ENCODE measurements at regions not wholly inside any gene's neighbourhood (a gene's known extent, or its start where the extent isn't known, plus 50 kb on each side); places are given as distances from the start of the nearest gene placed in this dataset.

DNA sequence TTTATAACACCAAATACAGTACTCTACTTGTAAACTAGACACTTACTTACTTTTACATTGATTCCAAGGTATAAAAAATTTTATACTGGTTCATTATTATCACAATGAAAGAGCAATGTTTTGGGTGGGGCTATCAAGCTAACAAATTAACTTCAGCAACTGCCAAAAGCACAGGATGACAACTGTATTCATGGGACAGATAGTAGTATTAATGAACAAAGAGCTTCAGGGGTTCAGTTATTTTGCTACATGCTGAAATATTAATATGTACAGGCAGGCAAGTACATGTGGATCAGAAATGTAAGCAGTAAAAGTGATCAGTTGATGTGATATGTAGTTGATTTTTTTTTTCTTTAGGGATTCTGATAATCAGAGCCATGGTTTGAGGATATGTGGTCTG lies 112.9 kb downstream of the NAA11 start:
- FAIRE-seq = no peak
- DNase-seq (ENCODE audit: low read depth in 1 of 2, low spot score in 1 of 2) = no peak
- H3K4me1 ChIP-seq = no peaks in the 10 kb centered on the region
- TF ChIP-seq NR3C1 (IDR thresholded peaks at IDR 0.05) = no peak
- TF ChIP-seq CHD4 (IDR thresholded peaks at IDR 0.05; ENCODE audit: borderline replicate concordance) = no peak
- TF ChIP-seq JUN (IDR thresholded peaks at IDR 0.05) = no peak
- TF ChIP-seq ZC3H11A (IDR thresholded peaks at IDR 0.05) = no peak
- no peak overlapping the region for H3K4me3 ChIP-seq
- no peak overlapping the region for H3K27ac ChIP-seq
- ChIA-PET POLR2A (no interaction called here), CTCF (no interaction called here)
- no peak for ATAC-seq
- H3K4me2 ChIP-seq = no peak overlapping the region
- H3K9me3 ChIP-seq = no peaks in the 10 kb centered on the region

- TF ChIP-seq PBX3 (IDR thresholded peaks at IDR 0.05) (no peak), CHD2 (IDR thresholded peaks at IDR 0.05; ENCODE audit: low read length, partially characterized antibody) (no peak), NR3C1 (IDR thresholded peaks at IDR 0.05) (no peak), MAZ (IDR thresholded peaks at IDR 0.05; ENCODE audit: borderline replicate concordance, low read depth, low read length) (no peak), RNF2 (IDR thresholded peaks at IDR 0.05; ENCODE audit: borderline replicate concordance, low read depth) (no peak), JUNB (IDR thresholded peaks at IDR 0.05) (no peak), EP300 (IDR thresholded peaks at IDR 0.05) (no peak), MAFK (IDR thresholded peaks at IDR 0.05; ENCODE audit: partially characterized antibody) (no peak), HOXA7 (CRISPR knock-in tag; IDR thresholded peaks at IDR 0.05) (no peak), BCL3 (IDR thresholded peaks at IDR 0.05) (no peak), POLR2A (IDR thresholded peaks at IDR 0.05; ENCODE audit: low read length) (no peak), SREBF2 (IDR thresholded peaks at IDR 0.05) (no peak), RCOR1 (IDR thresholded peaks at IDR 0.05; ENCODE audit: low read depth, low read length) (no peak), CBX8 (IDR thresholded peaks at IDR 0.05) (no peak)
- TF ChIP-seq, protein P1, sequence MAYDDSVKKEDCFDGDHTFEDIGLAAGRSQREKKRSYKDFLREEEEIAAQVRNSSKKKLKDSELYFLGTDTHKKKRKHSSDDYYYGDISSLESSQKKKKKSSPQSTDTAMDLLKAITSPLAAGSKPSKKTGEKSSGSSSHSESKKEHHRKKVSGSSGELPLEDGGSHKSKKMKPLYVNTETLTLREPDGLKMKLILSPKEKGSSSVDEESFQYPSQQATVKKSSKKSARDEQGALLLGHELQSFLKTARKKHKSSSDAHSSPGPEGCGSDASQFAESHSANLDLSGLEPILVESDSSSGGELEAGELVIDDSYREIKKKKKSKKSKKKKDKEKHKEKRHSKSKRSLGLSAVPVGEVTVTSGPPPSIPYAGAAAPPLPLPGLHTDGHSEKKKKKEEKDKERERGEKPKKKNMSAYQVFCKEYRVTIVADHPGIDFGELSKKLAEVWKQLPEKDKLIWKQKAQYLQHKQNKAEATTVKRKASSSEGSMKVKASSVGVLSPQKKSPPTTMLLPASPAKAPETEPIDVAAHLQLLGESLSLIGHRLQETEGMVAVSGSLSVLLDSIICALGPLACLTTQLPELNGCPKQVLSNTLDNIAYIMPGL (CRISPR knock-in tag; IDR thresholded peaks at IDR 0.05; ENCODE audit: borderline replicate concordance) = no peak
- TF ChIP-seq, protein P2, sequence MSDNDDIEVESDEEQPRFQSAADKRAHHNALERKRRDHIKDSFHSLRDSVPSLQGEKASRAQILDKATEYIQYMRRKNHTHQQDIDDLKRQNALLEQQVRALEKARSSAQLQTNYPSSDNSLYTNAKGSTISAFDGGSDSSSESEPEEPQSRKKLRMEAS (IDR thresholded peaks at IDR 0.05) = no peak
- POLR2A ChIA-PET = no interaction called here
- H3K4me3 ChIP-seq = no peak overlapping the region
- FAIRE-seq (no peak), DNase-seq (ENCODE audit: low read depth in 1 of 2, low spot score in 1 of 2) (no peak), ATAC-seq (no peak)
- H3K27ac ChIP-seq = no peak overlapping the region
- no peaks in the 10 kb centered on the region for H3K9me3 ChIP-seq
- H3K4me2 ChIP-seq = no peak overlapping the region
- H3K4me1 ChIP-seq = no peaks in the 10 kb centered on the region
- CTCF ChIA-PET = no interaction called here
- WGBS (ENCODE audit: missing lambda C conversion rate) = 13% methylated on average over 4 of the region's 4 CpGs
These were observed 113.5 kb downstream of the NAA11 start for GRCh38 chr4:79212311-79212710.

DNA sequence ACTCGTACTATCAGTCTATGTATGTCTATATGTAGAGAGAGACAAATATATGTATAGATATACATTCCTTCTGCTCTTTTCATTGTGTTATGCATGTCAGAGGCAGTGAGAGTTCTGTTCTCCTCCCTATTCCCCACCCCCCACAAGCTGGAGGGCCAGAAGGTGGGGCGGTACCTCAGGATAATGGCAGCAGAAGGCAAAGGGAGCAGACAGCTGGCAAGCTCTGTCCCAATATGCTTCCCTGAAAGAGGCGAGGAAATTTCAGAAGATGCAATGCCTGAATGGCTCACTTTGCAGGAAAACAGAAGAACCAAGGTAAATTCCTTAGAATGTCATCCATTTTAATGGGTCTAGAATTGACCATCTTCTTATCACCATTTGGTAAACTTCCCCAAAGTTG lies 114.4 kb downstream of the NAA11 start:
- 27% methylated on average over 3 of the region's 3 CpGs for WGBS (ENCODE audit: missing lambda C conversion rate)
- H3K4me1 ChIP-seq = no peaks in the 10 kb centered on the region
- no peaks in the 10 kb centered on the region for H3K9me3 ChIP-seq
- CTCF ChIA-PET = no interaction called here
- no peak for DNase-seq (ENCODE audit: low read depth in 1 of 2, low spot score in 1 of 2)
- H3K27ac ChIP-seq = no peak overlapping the region
- POLR2A ChIA-PET = interaction anchor here (0.6 kb wide), 1 partner anchor 21 kb away, joined by 3 read pairs; no protein-coding TSS in a partner anchor
- no peak for ATAC-seq
- no peak for FAIRE-seq
- H3K4me2 ChIP-seq = no peak overlapping the region
- H3K4me3 ChIP-seq = no peak overlapping the region
- TF ChIP-seq, protein P3, sequence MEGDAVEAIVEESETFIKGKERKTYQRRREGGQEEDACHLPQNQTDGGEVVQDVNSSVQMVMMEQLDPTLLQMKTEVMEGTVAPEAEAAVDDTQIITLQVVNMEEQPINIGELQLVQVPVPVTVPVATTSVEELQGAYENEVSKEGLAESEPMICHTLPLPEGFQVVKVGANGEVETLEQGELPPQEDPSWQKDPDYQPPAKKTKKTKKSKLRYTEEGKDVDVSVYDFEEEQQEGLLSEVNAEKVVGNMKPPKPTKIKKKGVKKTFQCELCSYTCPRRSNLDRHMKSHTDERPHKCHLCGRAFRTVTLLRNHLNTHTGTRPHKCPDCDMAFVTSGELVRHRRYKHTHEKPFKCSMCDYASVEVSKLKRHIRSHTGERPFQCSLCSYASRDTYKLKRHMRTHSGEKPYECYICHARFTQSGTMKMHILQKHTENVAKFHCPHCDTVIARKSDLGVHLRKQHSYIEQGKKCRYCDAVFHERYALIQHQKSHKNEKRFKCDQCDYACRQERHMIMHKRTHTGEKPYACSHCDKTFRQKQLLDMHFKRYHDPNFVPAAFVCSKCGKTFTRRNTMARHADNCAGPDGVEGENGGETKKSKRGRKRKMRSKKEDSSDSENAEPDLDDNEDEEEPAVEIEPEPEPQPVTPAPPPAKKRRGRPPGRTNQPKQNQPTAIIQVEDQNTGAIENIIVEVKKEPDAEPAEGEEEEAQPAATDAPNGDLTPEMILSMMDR (IDR thresholded peaks at IDR 0.05) = no peak
- TF ChIP-seq RAD21 (conservative IDR thresholded peaks at IDR 0.05 in 1 of 2, IDR thresholded peaks at IDR 0.05 in 1 of 2) (no peak), FOSB (CRISPR knock-in tag; IDR thresholded peaks at IDR 0.05) (no peak), SREBF2 (IDR thresholded peaks at IDR 0.05) (no peak), HEYL (CRISPR knock-in tag; IDR thresholded peaks at IDR 0.05) (no peak), MYC (IDR thresholded peaks at IDR 0.05; ENCODE audit: borderline replicate concordance, low read length) (no peak), KDM1A (IDR thresholded peaks at IDR 0.05; ENCODE audit: low read depth) (no peak), HOXB5 (CRISPR knock-in tag; IDR thresholded peaks at IDR 0.05) (no peak), GATA3 (IDR thresholded peaks at IDR 0.05; ENCODE audit: borderline replicate concordance) (no peak), NFE2L2 (conservative IDR thresholded peaks at IDR 0.05; ENCODE audit: low read length) (no peak)
- TF ChIP-seq, protein P4, sequence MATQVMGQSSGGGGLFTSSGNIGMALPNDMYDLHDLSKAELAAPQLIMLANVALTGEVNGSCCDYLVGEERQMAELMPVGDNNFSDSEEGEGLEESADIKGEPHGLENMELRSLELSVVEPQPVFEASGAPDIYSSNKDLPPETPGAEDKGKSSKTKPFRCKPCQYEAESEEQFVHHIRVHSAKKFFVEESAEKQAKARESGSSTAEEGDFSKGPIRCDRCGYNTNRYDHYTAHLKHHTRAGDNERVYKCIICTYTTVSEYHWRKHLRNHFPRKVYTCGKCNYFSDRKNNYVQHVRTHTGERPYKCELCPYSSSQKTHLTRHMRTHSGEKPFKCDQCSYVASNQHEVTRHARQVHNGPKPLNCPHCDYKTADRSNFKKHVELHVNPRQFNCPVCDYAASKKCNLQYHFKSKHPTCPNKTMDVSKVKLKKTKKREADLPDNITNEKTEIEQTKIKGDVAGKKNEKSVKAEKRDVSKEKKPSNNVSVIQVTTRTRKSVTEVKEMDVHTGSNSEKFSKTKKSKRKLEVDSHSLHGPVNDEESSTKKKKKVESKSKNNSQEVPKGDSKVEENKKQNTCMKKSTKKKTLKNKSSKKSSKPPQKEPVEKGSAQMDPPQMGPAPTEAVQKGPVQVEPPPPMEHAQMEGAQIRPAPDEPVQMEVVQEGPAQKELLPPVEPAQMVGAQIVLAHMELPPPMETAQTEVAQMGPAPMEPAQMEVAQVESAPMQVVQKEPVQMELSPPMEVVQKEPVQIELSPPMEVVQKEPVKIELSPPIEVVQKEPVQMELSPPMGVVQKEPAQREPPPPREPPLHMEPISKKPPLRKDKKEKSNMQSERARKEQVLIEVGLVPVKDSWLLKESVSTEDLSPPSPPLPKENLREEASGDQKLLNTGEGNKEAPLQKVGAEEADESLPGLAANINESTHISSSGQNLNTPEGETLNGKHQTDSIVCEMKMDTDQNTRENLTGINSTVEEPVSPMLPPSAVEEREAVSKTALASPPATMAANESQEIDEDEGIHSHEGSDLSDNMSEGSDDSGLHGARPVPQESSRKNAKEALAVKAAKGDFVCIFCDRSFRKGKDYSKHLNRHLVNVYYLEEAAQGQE (IDR thresholded peaks at IDR 0.05) = no peak

Data from A549 (cell line).